ENCODE measurements at regions not wholly inside any gene's neighbourhood (a gene's known extent, or its start where the extent isn't known, plus 50 kb on each side); places are given as distances from the start of the nearest gene placed in this dataset.

DNA sequence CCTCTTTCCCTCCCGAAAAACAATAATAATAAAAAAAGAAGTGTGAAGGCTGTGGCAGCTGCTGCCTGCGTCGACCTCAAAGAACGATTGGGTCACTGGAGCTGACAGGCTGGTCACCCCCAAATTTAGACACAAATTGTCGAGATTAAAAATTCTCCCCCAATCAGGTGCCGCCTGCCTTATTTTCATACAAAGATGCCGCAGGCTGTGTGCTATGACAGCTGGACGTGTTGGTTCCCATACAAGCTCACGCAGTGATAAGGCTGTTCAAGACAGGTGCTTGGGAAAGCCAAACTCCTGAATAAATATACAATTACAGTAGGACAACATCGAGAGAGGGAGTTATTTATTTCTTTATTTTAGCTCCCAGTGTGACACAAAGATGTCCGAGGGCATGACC, 1041.8 kb downstream of the VRK1 start:
- no peak for DNase-seq

DNA sequence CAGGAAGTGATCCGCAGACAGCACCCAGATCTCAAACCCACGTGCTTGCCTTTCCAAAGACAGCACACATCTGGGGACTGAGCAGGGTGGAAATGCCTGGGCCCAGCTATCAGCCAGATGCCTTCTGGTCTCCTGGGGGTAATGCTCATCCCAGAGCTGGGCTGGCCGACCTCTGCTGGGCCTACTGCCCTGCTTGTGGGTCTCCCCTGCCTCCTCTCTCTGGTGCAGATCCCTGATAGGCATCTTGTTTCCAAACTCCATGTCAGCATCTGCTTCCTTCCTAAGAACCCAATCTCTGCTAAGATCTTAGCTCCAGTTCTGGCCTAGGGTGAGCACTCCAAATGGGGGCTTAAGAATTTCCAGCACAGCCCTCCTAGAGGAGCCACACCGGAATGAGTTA, 1043.0 kb downstream of the VRK1 start:
- no peak for DNase-seq

GRCh38 chr14:97841762-97842161, 1044.6 kb downstream of the VRK1 start:
- DNase-seq, result no peak

- DNase-seq, result no peak
These were observed 1045.9 kb downstream of the VRK1 start for GRCh38 chr14:97843066-97843465.

DNA sequence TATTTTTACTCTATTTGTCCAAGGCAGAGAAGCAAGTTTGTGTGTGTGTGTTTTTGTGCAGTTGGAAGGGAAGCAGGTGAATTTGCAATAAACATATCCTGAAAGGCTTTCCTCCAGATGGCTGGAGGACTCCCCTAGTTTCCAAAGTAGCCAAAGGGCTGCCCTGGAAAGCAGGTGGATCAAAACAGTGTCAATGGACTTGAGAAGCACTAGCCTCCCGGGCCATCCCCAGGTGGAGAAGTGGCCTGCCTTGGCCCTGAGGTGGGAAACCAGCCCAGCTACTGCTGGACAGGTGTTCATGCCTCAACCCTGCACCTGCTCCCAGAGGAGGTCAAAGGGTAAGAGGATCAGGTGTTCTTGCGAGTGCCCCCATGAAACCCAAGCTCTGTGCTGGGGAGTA, 1046.9 kb downstream of the VRK1 start:
- no peak for DNase-seq

- no peak for DNase-seq
These were observed 1049.0 kb downstream of the VRK1 start for GRCh38 chr14:97846156-97846555.

DNA sequence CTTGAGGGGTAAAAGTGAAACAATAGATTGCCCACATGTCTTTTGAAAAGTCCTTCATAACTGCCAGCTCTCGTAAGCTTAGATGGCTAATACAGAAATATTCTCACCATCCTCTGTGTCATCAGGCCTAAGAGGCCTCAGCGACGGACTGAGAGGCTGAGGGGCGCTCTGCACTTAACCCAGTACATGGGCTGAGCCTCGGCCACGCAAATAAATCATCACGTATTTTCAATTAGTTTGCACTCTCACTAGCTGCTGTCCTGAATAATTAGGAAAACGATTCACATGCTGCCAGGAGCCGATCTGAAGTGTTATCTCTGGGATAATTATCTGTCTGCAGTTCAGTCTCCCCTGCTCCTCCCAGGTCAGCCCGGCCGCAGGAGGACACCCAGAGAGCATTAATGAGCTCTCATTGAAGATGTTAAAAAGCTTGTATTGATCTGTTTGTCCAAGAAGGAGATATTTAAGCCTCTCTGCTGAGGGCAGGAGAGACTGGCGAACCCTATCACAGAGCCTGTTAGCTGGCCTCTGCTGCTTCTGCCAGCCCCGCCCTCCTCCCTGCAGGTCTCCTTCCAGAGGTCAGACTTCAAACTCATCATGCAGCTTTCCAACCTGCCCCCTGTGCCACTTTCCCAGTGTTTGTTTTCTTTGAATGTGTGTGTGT, 1051.3 kb downstream of the VRK1 start:
- DNase-seq, result no peak

DNA sequence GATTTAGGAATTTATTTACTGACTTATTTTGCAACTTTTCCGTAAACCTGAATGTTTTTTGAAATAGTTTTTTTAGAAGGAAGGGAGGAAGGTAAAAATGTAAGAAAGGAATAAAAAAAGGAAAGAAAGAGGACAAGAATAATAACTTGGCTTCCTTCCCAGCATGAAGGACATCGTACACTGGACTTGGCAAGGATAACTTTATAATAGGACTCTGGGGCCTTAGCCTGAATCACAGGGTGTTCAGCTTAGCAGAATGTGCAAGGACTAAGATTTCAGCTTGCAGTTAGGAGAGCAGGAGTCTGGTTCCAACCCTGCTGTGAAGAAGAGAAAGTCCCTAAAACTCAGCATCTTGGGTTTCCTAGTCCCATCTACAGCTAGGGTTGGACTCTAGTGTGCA, 1053.3 kb downstream of the VRK1 start:
- DNase-seq, result no peak

- DNase-seq, result no peak
These were observed 1053.7 kb downstream of the VRK1 start for GRCh38 chr14:97850886-97851285.

- no peak for DNase-seq
These were observed 1054.3 kb downstream of the VRK1 start for GRCh38 chr14:97851428-97851995.

DNA sequence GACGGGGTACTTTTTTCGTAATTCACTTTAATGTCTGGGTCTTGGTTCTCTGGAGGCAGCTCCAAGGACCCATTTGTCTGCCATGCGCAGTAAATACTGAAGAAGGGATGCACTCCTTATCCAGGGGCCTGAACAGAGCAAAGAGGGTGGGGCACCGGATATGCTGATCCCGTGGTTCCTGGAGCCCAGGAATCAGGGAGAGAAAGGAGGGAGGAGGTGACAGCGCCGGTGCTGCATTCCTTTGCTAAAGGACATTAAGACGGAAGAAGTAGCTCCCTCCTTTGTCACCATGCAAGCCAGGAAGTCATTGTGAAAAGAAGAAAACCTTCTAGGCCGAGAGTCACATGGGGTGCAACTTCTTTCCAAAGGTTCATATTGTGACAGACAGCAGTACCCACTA, 1057.7 kb downstream of the VRK1 start:
- no peak for DNase-seq

DNA sequence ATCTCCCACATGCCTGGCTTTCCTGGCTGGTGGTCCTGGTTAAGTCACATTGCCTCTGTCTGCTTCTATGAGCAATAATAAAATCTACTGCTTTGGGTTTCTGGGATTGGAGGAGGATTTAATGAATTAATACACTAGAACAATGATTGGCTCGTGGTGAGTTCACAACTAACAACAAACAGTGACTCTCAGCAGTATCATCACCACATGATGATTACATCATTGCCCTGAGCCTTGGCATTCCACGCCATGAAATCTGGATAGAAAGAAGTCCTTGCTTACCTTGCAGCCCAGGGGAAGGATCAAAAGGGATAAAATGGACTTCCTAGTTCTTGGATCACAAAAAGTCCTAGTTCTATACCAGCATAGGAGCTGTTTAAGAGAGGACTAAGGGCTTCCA, 1069.0 kb downstream of the VRK1 start:
- DNase-seq, result no peak

- DNase-seq, result no peak
These were observed 1069.5 kb downstream of the VRK1 start for GRCh38 chr14:97866664-97867063.

GRCh38 chr14:97873291-97873690, 1076.1 kb downstream of the VRK1 start:
- DNase-seq, result no peak

GRCh38 chr14:97874394-97874793, 1077.2 kb downstream of the VRK1 start:
- no peak for DNase-seq

- DNase-seq, result no peak
These were observed 1081.0 kb downstream of the VRK1 start for GRCh38 chr14:97878206-97878605.

DNA sequence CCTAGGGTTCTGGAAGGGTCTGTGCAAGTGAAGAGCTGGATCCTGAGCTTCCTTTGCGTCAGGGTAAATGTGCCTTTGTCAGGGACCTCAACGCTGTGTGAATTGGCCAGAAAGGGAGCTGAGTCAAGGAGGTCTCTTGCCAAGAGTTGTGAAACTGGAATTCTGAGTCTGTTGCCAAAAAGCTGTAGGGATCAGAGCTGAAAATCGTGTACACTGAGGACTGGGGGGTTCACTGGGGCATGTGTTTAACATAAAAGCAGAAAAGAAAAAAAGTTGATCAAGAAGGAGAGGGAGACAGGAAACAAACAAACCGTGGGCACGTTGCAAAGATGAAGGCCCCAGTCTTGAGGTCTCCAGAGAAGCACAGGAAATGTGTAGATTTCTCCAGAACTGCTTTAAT, 1081.5 kb downstream of the VRK1 start:
- DNase-seq, result no peak

GRCh38 chr14:97887690-97888089, 1090.5 kb downstream of the VRK1 start:
- DNase-seq, result no peak

GRCh38 chr14:97888331-97888730, 1091.1 kb downstream of the VRK1 start:
- no peak for DNase-seq

DNA sequence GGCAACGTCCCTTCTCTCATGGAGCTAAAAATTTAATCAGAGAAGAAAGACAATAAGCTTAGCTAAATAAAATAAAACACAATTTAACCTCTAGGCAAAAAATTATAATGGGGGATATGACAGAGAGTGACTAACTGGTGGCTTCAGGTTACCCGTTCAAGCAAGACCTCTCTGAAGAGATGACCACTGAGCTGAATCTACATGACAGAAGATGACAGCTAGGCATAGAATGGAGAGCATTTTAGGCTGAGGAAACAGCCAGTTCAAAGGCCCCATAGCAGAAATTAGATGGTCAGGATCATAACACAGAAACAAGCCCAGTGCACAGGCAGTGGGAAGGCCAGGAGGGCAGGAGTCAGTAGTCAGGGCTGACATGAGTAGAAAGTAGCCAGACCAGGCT, 1094.3 kb downstream of the VRK1 start:
- DNase-seq, result no peak

DNA sequence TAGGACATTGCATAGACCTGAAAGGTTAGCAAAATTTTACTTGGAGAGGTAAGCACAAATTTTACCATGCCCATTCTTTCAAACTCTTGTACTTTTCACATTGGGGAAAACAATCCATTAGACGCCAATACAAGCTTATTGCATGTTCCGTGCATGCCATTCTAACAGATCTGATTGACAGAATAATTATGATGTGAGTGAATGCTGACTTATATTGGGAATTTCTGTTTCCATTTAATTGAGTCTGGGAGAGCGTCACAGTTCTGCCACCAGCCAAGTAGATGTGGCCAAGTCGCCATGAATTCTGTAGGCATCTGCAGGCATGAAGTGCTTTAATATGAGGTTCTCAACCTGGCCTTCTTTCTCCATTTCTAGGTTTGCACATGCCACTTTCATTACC, 1097.4 kb downstream of the VRK1 start:
- DNase-seq, result no peak

DNA sequence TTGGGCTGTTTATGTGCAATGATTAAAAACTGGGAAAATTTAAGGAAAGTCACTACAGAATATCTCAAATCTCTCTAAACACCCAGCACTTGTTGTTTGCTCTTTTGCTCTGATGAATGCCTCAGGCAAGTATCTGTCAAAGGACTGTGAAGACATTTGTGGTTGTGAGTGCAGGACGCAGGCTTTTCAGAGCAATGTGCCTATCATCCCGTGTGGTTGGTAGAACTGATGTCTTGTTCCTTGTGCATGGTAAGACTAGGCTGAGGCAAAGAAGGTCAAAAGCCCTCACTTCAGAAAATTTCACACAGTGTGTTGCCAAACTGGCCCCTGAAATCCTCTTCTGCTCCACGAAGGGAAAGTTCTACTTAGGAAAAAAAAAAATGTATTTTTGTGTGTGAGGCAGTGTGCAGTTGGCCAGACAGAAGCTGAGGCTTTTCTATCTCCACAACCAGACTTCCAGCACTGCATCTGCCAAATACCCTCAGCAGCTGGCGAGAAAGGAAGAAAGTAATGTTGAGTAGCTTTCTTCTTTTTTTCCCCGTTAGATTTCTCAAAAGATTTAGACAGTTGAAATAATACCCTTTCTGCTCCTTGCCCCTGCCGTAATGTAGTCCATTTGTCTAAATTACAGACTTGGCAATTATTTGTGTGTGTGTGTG, 1103.1 kb downstream of the VRK1 start:
- no peak for DNase-seq

GRCh38 chr14:97902630-97903029, 1105.4 kb downstream of the VRK1 start:
- DNase-seq, result no peak

DNA sequence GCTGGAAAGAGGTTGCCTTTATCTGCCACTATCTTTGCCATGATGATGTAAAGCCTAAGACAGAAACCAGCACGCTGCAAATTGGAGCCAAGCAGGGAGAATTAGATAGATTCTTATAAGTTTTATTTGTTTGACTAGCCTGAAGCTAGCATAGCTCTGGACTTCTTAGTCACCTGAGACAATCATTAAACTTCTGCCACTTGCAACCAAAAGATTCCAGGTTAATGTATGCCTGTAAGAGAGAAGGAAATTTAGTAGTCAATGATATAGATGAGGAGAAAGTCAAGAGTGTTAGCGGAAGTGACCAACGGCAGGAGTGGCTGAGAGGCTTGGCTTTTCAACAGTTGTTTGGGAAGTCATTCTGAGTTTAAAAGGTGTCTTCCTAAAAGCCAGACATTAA, 1106.6 kb downstream of the VRK1 start:
- DNase-seq, result no peak

DNA sequence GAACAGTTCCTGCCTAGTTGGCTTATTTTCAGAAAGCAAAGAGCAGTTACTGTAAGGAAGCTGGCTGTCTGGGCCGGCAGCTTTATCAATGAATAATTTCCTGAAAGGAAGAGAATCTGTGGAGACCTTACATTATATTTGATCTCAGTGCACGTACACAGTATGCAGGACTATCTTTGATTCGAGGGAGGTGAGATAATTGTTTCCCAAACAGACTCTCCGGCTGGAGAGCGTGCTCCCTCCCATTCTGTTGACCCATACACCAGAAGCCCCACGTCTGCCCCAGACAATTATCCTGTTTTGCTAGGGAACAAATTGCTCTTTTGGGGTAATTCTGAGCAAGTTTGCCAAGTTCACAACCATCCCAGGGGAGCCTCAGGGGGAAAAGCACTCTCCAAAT, 1115.0 kb downstream of the VRK1 start:
- no peak for DNase-seq
